Ecto neural progenitor cell (in vitro differentiated cells): ENCODE measurements at regions not wholly inside any gene's neighbourhood (a gene's known extent, or its start where the extent isn't known, plus 50 kb on each side); places are given as distances from the start of the nearest gene placed in this dataset.
"Not testable (repeated sequence)": the region's sequence is repeated elsewhere in the genome, so short reads cannot be mapped to it uniquely, and the experiment has no call there.

ENCODE experiments used
- DNase-seq: peaks from one replicate; pipeline ENCODE4 v3.0.0-alpha.2; 2018; ENCODE audit warnings: low spot score

GRCh38 chr22:22756551-22757201, 112.3 kb downstream of the GGTLC2 start:
- DNase-seq: peak; percentile 12

GRCh38 chr22:22758101-22758807, 113.8 kb downstream of the GGTLC2 start:
- DNase-seq: peak; percentile 17

- no peak for DNase-seq
Measured at GRCh38 chr22:22759371-22759770, 115.0 kb downstream of the GGTLC2 start.

DNA sequence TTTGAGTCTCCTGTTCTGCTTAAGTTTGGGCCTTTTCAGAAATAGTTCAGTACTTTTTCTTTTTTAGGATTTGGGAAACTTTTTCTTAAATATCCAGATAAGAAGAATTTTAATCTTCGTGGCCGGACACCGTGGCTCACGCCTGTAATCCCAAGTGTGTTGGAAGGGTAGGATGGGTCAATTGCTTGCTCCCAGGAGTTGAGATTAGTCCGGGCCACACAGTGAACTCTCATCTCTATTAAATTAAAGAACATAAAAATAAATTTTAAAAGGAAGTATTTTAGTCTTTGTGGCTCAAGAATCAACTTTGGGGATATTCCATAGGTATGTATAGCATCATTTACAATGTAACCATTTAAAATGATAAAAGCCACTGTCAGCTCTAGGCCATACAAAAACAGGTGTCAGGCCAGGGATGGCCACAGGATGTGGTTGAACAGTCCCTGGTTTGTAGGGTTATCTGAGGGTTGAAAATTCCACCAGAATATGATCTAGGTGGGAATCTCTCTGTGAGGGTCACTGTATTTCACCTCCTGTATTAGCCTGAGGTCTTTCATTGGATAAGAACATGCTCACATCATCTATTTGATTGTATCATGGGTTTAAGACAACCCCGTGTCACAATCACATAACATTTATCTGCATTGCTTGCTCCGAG, 115.6 kb downstream of the GGTLC2 start:
- peak; percentile 8 for DNase-seq

DNA sequence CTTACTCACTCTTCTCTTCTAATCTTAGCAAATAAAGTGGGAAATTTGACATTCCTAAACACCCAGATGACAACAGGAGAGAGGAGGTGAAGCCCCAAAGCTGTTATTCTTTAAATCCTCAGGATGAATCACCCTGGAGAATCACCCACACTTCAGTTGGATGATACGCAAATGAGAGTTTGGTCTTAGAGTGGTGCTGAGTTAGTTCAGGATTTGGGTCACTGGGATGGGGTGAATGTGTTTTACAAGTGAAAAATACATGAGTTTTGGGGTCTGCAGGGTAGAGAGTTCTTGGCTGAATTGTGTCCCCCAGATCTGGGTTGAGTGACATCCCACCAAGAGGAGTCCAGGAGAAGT, 117.2 kb downstream of the GGTLC2 start:
- DNase-seq: peak; percentile 5

DNA sequence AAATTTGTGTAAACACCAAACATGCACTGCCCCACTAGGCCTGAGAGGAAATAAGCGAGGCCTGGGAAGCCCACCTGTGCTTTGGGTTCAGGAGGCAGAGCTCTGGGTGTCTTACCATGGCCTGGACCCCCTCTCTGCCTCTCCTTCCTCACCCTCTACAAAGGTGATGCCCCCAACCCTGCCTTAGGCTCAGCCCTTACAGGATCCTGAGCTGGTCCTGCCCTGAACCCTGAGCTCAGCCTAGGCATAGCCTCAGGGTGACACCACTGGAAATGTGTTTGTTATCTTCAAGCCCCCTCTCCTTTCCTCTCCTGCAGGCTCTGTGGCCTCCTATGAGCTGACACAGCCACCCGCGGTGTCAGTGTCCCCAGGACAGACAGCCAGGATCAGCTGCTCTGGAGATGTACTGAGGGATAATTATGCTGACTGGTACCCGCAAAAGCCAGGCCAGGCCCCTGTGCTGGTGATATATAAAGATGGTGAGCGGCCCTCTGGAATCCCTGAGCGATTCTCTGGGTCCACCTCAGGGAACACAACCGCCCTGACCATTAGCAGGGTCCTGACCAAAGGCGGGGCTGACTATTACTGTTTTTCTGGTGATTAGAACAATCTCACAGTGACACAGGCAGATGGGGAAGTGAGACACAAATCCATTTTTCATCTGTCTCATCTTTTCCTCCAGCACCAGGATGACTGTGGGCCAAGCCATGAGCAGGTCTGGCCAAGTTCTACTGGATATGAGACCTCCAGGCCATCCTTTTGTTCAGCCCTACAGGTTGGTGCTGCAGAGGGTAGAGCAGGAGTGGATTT, 117.8 kb downstream of the GGTLC2 start:
- DNase-seq: peak; percentile 14

DNA sequence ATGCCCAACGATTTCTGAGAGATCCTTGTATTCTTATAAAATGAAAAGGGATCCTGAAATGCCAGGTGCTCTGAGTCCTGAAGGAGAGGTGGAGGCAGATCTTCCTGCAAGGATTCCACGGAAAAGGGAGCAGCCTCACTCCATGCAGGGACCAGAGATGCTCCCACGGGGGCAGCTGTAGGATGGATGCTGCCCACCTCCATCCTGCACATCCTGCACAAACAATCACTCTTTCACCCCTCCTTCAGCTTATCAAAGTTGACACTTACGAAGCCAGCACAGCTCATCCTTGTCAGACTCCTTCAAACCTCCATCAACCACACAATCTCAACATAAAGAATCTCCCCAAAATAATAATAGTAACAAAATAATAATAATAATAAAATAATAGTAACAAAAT, 119.1 kb downstream of the GGTLC2 start:
- no peak for DNase-seq

GRCh38 chr22:22764085-22764484, 119.7 kb downstream of the GGTLC2 start:
- no peak for DNase-seq

- peak; percentile 47 for DNase-seq
Measured at GRCh38 chr22:22767876-22768602, 119.6 kb upstream of the IGLL5 start.

DNA sequence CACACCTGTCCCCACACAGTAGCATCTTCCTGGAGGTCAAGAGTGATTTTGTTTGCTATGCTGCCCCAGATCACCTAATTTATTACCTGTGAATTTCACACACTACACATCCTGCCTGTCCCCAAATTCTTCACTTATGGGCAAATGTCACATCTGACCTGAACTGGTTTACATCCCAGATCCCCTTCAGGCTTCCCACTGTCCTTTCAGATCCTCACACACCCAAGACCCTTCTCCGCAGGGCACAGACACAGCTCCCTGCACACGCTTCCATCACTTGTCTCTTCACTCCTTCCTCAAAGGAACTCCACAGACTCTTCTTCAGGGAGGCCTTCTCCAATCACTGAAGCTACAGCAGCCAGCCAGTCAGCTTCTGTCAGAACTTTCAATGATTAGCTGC, 118.7 kb upstream of the IGLL5 start:
- peak; percentile 21 for DNase-seq

DNA sequence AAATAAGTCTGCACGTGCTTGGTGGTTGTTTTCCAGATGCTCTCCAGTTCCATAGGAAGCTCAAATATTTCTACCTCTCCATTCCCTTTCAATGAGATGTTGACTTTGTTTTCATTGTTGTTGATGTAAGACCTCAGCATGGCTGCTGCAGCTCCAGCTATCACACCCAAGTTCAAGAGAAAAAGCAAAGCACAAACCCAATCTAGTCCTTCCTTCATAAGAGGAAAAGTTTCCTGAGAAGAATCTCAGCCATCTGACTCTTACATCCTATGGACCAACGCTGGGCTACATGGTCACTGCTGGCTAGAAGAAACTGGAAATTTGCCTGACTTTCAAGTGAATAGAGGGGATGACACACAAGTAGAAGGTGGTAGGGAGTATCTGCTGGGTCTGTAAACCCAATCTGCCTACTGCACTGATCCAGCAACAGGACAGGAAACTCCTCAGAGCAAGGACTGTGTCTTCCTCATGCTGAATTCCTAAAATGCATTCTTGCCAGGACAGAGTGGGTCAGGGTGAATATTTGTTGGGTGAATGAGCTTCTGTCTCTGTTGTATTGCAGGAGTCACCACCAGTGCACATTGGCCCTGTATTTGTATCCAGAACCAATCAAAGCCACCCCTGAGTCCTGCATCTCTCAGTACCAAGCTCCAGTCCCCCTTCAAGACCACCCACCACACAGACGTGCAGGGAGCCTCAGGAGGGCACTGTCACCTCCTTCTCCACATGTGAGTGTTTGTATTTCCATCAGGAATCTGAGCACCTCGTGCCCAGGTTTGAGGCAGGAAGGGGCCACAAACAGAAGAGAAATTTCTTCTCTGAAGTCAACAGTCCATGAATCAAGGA, 118.0 kb upstream of the IGLL5 start:
- DNase-seq: peak; percentile 13

DNA sequence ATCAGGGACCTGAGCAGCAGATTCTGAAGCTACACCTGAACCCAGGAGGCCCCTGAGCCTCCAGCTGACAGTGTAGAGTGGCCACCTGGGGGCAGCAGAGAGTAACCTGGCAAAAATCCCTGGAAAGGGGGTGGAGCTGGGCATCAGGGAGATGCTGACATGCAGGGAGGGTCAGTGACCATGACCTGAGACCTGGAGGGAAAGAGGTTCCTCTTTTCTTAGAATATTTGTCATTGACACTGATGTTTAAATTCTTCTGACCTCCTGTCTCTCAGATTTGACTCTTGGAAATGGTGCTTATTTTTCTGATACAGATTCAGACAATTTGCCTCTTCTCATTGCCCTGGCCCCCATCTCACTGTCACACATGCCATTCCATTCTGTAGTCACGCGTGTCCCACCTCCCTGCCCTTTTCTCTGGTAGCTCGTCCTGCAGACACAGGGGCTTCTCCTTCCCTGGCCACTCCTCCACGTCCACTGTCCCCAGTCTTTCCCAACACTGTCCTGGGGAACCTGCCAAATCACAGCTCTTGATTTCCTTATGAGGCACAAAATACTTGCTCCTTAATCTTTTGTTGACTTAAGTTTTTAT, 117.2 kb upstream of the IGLL5 start:
- DNase-seq: peak; percentile 80

DNA sequence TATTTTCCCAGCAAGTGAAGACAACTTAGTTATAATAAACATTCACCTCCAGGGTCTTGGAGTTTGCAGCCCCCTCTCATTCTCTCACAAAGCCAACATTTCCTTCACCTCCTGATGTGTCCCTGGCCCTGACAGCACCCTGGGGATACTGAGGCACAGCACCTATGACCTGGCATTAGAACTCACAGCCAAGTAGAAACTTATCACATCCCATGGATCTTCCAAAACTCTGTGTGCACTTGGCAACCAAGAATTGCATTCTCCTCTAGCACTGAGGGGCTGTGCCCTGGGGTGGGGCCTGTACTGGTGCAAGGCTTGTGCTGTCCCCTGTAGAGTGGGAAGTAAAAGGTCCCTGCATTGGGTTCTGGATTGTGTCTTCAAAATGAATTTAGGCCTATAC, 116.7 kb upstream of the IGLL5 start:
- peak; percentile 22 for DNase-seq

GRCh38 chr22:22771696-22772377, 115.8 kb upstream of the IGLL5 start:
- peak; percentile 32 for DNase-seq

GRCh38 chr22:22772396-22772795, 115.2 kb upstream of the IGLL5 start:
- DNase-seq: peak; percentile 27

DNA sequence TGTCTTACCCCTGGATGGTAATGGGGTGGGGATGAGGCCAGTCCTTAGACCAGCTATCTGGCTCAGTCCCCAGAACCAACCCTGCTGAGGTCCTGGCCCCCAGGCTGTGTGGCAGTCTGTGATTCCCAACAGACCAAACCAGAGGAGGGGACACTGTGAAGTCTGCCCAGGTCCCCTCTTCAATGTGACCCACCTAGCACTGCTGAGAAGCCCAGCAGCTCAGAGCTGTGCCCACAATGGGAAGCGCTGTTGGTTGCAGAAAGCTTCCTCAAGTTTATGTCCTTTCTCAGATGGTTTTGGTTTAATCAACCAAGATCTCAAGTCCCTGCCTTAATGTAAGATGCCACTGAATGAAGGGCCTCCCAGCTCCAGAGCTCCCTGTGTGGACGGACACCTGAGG, 114.7 kb upstream of the IGLL5 start:
- no peak for DNase-seq

GRCh38 chr22:22773427-22773826, 114.2 kb upstream of the IGLL5 start:
- no peak for DNase-seq

DNA sequence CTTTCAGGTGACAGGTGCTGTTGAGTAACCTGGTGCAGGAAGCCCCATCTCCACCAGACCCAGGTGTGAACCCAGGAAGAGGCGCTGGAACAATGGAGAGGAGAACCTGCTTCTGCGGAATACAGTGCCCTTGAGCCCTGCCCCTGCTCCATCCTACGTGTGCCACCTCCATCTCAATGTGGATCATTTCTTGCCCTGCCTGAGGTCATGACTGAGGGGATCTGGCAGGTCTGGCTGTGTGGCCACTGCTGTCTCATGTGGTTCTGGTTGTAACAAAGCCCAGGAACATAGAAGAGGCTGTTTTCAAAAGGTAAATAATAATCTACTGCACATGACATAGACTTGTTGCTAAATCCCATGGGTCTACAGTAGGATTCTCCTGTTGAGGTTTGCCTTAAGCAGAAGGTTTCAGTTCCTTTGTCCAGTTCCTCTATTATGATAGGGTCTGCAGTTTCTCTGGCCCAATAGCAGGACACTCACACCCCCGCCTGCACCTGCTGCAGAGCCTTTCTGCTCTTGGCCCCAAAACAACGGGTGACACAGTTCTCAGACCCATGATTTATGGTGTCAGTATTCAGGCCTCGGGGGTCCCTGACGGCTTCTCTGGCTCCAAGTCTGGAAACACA, 113.5 kb upstream of the IGLL5 start:
- no peak for DNase-seq

DNA sequence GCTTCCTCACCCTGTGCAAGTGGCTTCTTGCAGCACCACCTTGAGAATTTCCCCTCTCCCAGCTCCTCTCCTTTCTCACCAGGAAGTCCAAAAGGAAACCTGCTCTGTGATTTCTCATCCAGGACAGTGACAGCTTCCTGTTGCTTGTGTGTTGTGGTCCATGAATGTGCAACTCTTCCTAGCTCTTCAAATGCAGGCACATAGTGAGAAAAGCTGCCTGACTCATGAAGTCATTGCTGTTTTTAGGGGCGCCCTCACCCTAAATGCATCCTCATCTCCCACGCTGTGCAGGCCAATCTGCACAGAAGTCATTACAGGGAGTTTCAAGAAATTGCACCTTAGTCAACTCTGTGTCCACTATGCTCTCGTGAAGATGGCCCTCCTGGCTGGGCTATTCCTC, 112.9 kb upstream of the IGLL5 start:
- not testable (repeated sequence) for DNase-seq
